PC-9 (cell line): ENCODE measurements at regions not wholly inside any gene's neighbourhood (a gene's known extent, or its start where the extent isn't known, plus 50 kb on each side); places are given as distances from the start of the nearest gene placed in this dataset.
A peak's percentile ranks its signal among the peaks of the same experiment; 100 is the strongest.

Source experiments
- BruUV-seq: library from RNA; stranded (reverse); fragments of 400-500 nt; replicated peaks from 2 replicates; lab custom pipeline; 2021; lab: Mats Ljungman, UMichigan
- CTCF ChIA-PET: fragments of 300-600 bp; sonication (Branson Sonifier 250); formaldehyde crosslinking; loops from one replicate; lab custom pipeline; 2022; ENCODE audit warnings: antibody characterized with exemption; lab: Charles Lee
- POLR2A ChIA-PET: fragments of 300-600 bp; sonication (Branson Sonifier 250); formaldehyde crosslinking; loops from one replicate; lab custom pipeline; 2022; ENCODE audit warnings: antibody characterized with exemption; ENCODE audit not compliant: unreplicated experiment; lab: Charles Lee
- DNase-seq, 2 experiments: peaks; one replicate each; pipeline versions ENCODE4 v3.0.0 to v3.0.0-alpha.2; 2015 to 2022; ENCODE audit warnings: mixed read lengths in 1 of 2
- H2AFZ ChIP-seq: fragments of 200-600 bp; sonication (generic); 2 replicates; pipeline ENCODE4 v1.8.1; 2017; ENCODE audit warnings: antibody characterized with exemption
- H3F3A ChIP-seq: fragments of 200-600 bp; sonication (generic); 2 replicates; pipeline ENCODE4 v1.8.1; 2017; ENCODE audit warnings: antibody characterized with exemption, mild to moderate bottlenecking, low read depth; ENCODE audit not compliant: insufficient read depth
- H3K27ac ChIP-seq: fragments of 200-600 bp; sonication (generic); 2 replicates; pipeline ENCODE4 v1.6.1; 2016; ENCODE audit warnings: mixed run types
- H3K27me3 ChIP-seq: fragments of 200-600 bp; sonication (generic); 2 replicates; pipeline ENCODE4 v1.6.1; 2016; ENCODE audit warnings: low read depth, mixed run types; ENCODE audit not compliant: insufficient read depth
- H3K36me3 ChIP-seq: fragments of 200-600 bp; sonication (generic); 2 replicates; pipeline ENCODE4 v1.6.1; 2016; ENCODE audit warnings: low read depth, mixed run types
- H3K4me1 ChIP-seq: fragments of 200-600 bp; sonication (generic); replicated peaks from 2 replicates; pipeline ENCODE4 v1.6.1; 2016; ENCODE audit warnings: mixed run types; ENCODE audit not compliant: insufficient read depth
- H3K4me2 ChIP-seq: fragments of 200-600 bp; sonication (generic); 2 replicates; pipeline ENCODE4 v1.6.1; 2017; ENCODE audit warnings: mixed run types
- H3K4me3 ChIP-seq: fragments of 200-600 bp; sonication (generic); 2 replicates; pipeline ENCODE4 v1.6.1; 2016; ENCODE audit warnings: mixed run types
- H3K79me2 ChIP-seq: fragments of 200-600 bp; sonication (generic); 2 replicates; pipeline ENCODE4 v1.6.1; 2017; ENCODE audit warnings: low read depth, mixed run types
- H3K9me2 ChIP-seq: fragments of 200-600 bp; sonication (generic); 2 replicates; pipeline ENCODE4 v1.8.1; 2017; ENCODE audit warnings: mild to moderate bottlenecking; ENCODE audit not compliant: insufficient read depth
- H3K9me3 ChIP-seq: fragments of 200-600 bp; sonication (generic); 2 replicates; pipeline ENCODE4 v1.8.1; 2016; ENCODE audit warnings: low read depth; ENCODE audit not compliant: insufficient read depth
- H4K20me1 ChIP-seq: fragments of 200-600 bp; sonication (generic); 2 replicates; pipeline ENCODE4 v1.8.1; 2017; ENCODE audit not compliant: insufficient read depth
- EZH2 ChIP-seq: fragments of 200-600 bp; sonication (generic); IDR thresholded peaks from 2 replicates; pipeline ENCODE4 v1.8.0; 2017; ENCODE audit warnings: antibody characterized with exemption, low read depth
- intact Hi-C: fragments of 100-400 bp; cut with micrococcal nuclease; formaldehyde crosslinking; loops from one replicate; pipeline ENCODE4 v1.10.0; 2022; ENCODE audit not compliant: unreplicated experiment
- TF ChIP-seq, protein P1 (sequence below): fragments of 200-600 bp; sonication (generic); conservative IDR thresholded peaks from 2 replicates; pipeline ENCODE4 v1.6.1; 2017; ENCODE audit warnings: mixed run types, antibody characterized with exemption, mild to moderate bottlenecking, moderate library complexity

DNA sequence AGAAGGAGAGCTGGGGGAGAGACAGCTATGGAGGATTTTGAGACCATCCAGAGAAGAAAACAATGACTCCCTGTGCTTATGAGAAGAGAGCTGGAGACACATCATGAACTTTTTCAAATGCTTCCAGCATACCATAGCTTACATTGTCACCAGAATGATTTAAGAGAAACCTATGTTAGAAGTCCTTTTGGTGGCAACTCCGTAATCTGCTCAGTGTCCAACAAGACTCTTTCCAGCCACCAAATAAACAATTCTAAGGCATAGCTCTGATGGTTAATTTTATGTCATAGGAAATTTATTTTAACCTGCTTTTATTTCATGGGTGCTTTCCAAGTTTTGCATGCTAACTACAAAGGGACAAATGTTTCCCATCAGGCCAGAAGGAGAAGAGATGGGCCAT is 200.3 kb upstream of the MCTP2 start:
- H3K4me2 ChIP-seq: no peak overlapping the region
- H3K36me3 ChIP-seq: no peaks in the 10 kb centered on the region
- intact Hi-C loops: no loop called here
- H2AFZ ChIP-seq: no peak overlapping the region
- no peaks in the 10 kb centered on the region for H3K79me2 ChIP-seq
- no peaks in the 10 kb centered on the region for H3F3A ChIP-seq
- DNase-seq: no peak
- no peaks in the 10 kb centered on the region for H3K4me1 ChIP-seq
- TF ChIP-seq, protein P1, sequence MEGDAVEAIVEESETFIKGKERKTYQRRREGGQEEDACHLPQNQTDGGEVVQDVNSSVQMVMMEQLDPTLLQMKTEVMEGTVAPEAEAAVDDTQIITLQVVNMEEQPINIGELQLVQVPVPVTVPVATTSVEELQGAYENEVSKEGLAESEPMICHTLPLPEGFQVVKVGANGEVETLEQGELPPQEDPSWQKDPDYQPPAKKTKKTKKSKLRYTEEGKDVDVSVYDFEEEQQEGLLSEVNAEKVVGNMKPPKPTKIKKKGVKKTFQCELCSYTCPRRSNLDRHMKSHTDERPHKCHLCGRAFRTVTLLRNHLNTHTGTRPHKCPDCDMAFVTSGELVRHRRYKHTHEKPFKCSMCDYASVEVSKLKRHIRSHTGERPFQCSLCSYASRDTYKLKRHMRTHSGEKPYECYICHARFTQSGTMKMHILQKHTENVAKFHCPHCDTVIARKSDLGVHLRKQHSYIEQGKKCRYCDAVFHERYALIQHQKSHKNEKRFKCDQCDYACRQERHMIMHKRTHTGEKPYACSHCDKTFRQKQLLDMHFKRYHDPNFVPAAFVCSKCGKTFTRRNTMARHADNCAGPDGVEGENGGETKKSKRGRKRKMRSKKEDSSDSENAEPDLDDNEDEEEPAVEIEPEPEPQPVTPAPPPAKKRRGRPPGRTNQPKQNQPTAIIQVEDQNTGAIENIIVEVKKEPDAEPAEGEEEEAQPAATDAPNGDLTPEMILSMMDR: no peak
- TF ChIP-seq EZH2: no peak
- POLR2A ChIA-PET: no interaction called here
- H3K9me2 ChIP-seq: no peaks in the 10 kb centered on the region
- no peak overlapping the region for H3K27ac ChIP-seq
- peaks cover 33% of the 10 kb centered on the region for H3K27me3 ChIP-seq
- H3K9me3 ChIP-seq: no peaks in the 10 kb centered on the region
- CTCF ChIA-PET: no interaction called here
- H3K4me3 ChIP-seq: no peak overlapping the region
- BruUV-seq: no TSS peak
- H4K20me1 ChIP-seq: no peaks in the 10 kb centered on the region

DNA sequence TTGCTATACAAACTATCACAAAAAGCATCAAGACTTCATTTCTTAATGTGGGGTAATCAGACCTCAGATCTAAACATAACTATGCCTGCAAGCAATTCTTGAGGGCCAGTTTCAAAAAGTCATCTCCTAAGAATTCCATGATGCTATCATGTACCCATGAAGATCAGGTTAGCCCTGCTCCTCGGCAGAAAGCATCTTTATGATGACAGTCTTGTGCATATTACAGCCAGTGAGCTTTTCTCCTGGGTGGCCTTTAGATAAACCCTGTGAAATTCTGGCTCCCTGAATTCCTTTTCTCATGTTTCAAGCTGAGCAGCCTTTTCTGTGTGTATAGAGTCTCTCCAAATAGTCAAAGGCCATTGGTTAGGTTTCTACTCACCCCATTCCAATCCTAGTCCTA is 201.9 kb upstream of the MCTP2 start:
- Histone ChIP-seq H3K4me2 (no peak overlapping the region), H3K79me2 (no peaks in the 10 kb centered on the region), H3K27ac (no peak overlapping the region), H2AFZ (no peak overlapping the region), H4K20me1 (no peaks in the 10 kb centered on the region), H3K27me3 (peaks cover 37% of the 10 kb centered on the region), H3K4me1 (no peaks in the 10 kb centered on the region), H3K36me3 (no peaks in the 10 kb centered on the region), H3K9me2 (no peaks in the 10 kb centered on the region), H3F3A (no peaks in the 10 kb centered on the region), H3K9me3 (no peaks in the 10 kb centered on the region), H3K4me3 (no peak overlapping the region)
- intact Hi-C loops: no loop called here
- peak in 1 of 2 experiments; percentile 50 for DNase-seq
- ChIA-PET CTCF (no interaction called here), POLR2A (no interaction called here)
- BruUV-seq: no TSS peak
- TF ChIP-seq EZH2: no peak
- TF ChIP-seq, protein P1: no peak

DNA sequence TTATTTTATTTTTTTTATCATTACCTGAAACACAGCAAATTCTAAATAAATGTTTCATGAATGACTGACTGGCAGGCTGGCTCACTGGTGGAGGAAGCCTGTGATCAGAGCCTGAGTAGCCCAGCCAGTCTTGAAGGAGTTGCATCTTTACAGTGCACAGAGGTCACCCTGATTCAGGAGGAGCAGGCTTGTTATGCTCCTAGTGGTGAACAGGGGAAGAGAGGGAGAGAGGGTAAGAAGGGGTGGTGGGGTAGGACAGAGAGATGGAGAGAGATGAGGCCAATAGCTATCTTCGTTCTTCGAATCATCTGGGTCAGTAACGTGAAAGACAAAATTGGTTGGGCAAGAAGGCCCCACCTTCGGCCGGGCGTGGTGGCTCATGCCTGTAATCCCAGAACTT is 202.6 kb upstream of the MCTP2 start:
- Histone ChIP-seq H3K9me2 (no peaks in the 10 kb centered on the region), H3K79me2 (no peaks in the 10 kb centered on the region), H3K4me3 (no peak overlapping the region), H3F3A (no peaks in the 10 kb centered on the region), H3K27ac (no peak overlapping the region), H3K27me3 (peaks cover 38% of the 10 kb centered on the region), H3K9me3 (no peaks in the 10 kb centered on the region), H3K36me3 (no peaks in the 10 kb centered on the region), H4K20me1 (no peaks in the 10 kb centered on the region), H3K4me1 (no peaks in the 10 kb centered on the region), H2AFZ (no peak overlapping the region), H3K4me2 (no peak overlapping the region)
- no TSS peak for BruUV-seq
- TF ChIP-seq, protein P1: no peak
- TF ChIP-seq EZH2: no peak
- POLR2A ChIA-PET: no interaction called here
- CTCF ChIA-PET: interaction anchor here (0.6 kb wide), 1 partner anchor 525 kb away, joined by 3 read pairs; no protein-coding TSS in a partner anchor
- DNase-seq: no peak
- intact Hi-C loops: no loop called here
